Panc1 (cell line): ENCODE measurements at regions not wholly inside any gene's neighbourhood (a gene's known extent, or its start where the extent isn't known, plus 50 kb on each side); places are given as distances from the start of the nearest gene placed in this dataset.

ENCODE experiments used
- ATAC-seq: fragments of 200-7000 bp; cut with Tn5 transposase; 2 replicates; pipeline ENCODE4 v1.9.1; 2020; ENCODE audit warnings: mild to moderate bottlenecking, moderate library complexity
- BruUV-seq: library from RNA; stranded (reverse); fragments of 400-500 nt; replicated peaks from 2 replicates; lab custom pipeline; 2021; lab: Mats Ljungman, UMichigan
- CTCF ChIA-PET: fragments of 300-600 bp; sonication (Branson Sonifier 250); formaldehyde crosslinking; loops from one replicate; lab custom pipeline; 2022; ENCODE audit warnings: antibody characterized with exemption; lab: Charles Lee
- POLR2A ChIA-PET: fragments of 300-600 bp; sonication (Branson Sonifier 250); formaldehyde crosslinking; loops from one replicate; lab custom pipeline; 2022; ENCODE audit warnings: antibody characterized with exemption; lab: Charles Lee
- DNase-seq: peaks from one replicate; pipeline ENCODE4 v3.0.0-alpha.2; 2010; ENCODE audit warnings: low read depth, low spot score
- H3K27ac ChIP-seq: 2 replicates; pipeline ENCODE4 v1.5.1; 2011; ENCODE audit warnings: mild to moderate bottlenecking, low read length, inconsistent platforms
- H3K27me3 ChIP-seq: fragments of 200-500 bp; sonication (Bioruptor generic); 2 replicates; pipeline ENCODE4 v1.6.0; 2014; ENCODE audit warnings: low read length, inconsistent platforms; ENCODE audit not compliant: control insufficient read depth, insufficient read depth
- H3K36me3 ChIP-seq: fragments of 200-500 bp; sonication (Bioruptor generic); 2 replicates; pipeline ENCODE4 v1.5.1; 2014; ENCODE audit warnings: inconsistent platforms, mild to moderate bottlenecking, low read length, moderate library complexity; ENCODE audit not compliant: control insufficient read depth, insufficient read depth
- H3K4me1 ChIP-seq: 2 replicates; pipeline ENCODE4 v1.5.1; 2011; ENCODE audit warnings: inconsistent platforms, mild to moderate bottlenecking, low read length, moderate library complexity; ENCODE audit not compliant: control insufficient read depth, insufficient read depth
- H3K4me3 ChIP-seq, 2 experiments: 2 replicates each; pipeline ENCODE4 v1.5.1; 2011 to 2012; ENCODE audit warnings: low read depth in 2 of 2, low read length in 2 of 2, mild to moderate bottlenecking in 2 of 2, inconsistent platforms in 1 of 2, moderate library complexity in 1 of 2
- H3K9me3 ChIP-seq: fragments of 200-500 bp; sonication (Bioruptor generic); 2 replicates; pipeline ENCODE4 v1.5.1; 2014; ENCODE audit warnings: low read depth, mild to moderate bottlenecking, inconsistent platforms, low read length, moderate library complexity; ENCODE audit not compliant: control insufficient read depth, insufficient read depth
- CTCF ChIP-seq: fragments of 450-650 bp; IDR thresholded peaks from 2 replicates; pipeline ENCODE4 v1.5.1; 2017; ENCODE audit warnings: mild to moderate bottlenecking
- POLR2AphosphoS5 ChIP-seq: IDR thresholded peaks from 2 replicates; pipeline ENCODE4 v1.6.1; 2012; ENCODE audit warnings: mild to moderate bottlenecking, low read depth, low read length, moderate library complexity
- REST ChIP-seq, 2 experiments: IDR thresholded peaks; 2 replicates each; pipeline ENCODE4 v1.6.1; 2011 to 2012; ENCODE audit warnings: low read depth in 2 of 2, control low read depth in 1 of 2, low read length in 1 of 2, mild to moderate bottlenecking in 1 of 2, moderate library complexity in 1 of 2; ENCODE audit not compliant: insufficient read depth in 1 of 2
- SIN3A ChIP-seq: IDR thresholded peaks from 2 replicates; pipeline ENCODE4 v1.6.1; 2012; ENCODE audit warnings: low read depth, mild to moderate bottlenecking, low read length, moderate library complexity, borderline replicate concordance; ENCODE audit not compliant: insufficient read depth
- TCF7L2 ChIP-seq: IDR thresholded peaks from 2 replicates; pipeline ENCODE4 v1.6.1; 2011; ENCODE audit warnings: mild to moderate bottlenecking, low read depth, low read length, inconsistent platforms
- in situ Hi-C: cut with HindIII; loops from 2 replicates; pipeline ENCODE4 v1.10.0; 2016; ENCODE audit warnings: low sequenced_read_pairs, low pct_unique_long_range_greater_than_20kb
- intact Hi-C: fragments of 100-400 bp; cut with micrococcal nuclease; formaldehyde crosslinking; loops from one replicate; pipeline ENCODE4 v1.10.0; 2022; ENCODE audit not compliant: unreplicated experiment

DNA sequence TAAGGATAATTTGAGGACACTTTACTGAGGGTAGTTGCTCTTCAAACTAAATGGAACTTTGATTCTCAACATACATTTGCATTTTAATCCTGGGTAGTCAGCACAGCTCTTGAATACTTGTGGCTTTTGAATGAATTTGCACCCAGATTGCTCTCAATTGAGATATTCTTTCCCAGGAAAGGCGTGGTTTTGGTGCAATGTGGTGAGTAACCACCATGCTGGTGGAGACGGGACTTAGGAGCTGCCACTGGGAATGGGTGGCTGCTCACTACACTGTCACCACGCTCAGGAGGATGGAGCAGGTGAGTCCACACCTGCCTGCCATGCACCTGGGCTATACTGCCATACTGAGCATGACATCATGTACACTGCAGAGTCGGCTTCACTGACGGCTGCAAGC, 99.2 kb downstream of the IRX1 start:
- CTCF ChIA-PET, result no interaction called here
- Histone ChIP-seq H3K9me3 (no peaks in the 10 kb centered on the region), H3K4me3 (no peak overlapping the region), H3K4me1 (no peaks in the 10 kb centered on the region), H3K36me3 (no peaks in the 10 kb centered on the region), H3K27ac (no peak overlapping the region), H3K27me3 (no peaks in the 10 kb centered on the region)
- TF ChIP-seq TCF7L2 (no peak), POLR2AphosphoS5 (no peak), CTCF (no peak), REST (IDR thresholded peaks at IDR 0.05; ENCODE audit: insufficient read depth in 1 of 2, low read depth in 2 of 2, low read length in 1 of 2) (no peak), SIN3A (no peak)
- in situ Hi-C loops (no loop called here), intact Hi-C loops (no loop called here)
- ATAC-seq (no peak), DNase-seq (no peak)
- POLR2A ChIA-PET, result no interaction called here
- BruUV-seq, result no TSS peak

- Histone ChIP-seq H3K9me3 (no peaks in the 10 kb centered on the region), H3K4me3 (no peak overlapping the region), H3K27me3 (no peaks in the 10 kb centered on the region), H3K27ac (no peak overlapping the region), H3K4me1 (no peaks in the 10 kb centered on the region), H3K36me3 (no peaks in the 10 kb centered on the region)
- TF ChIP-seq CTCF (no peak), POLR2AphosphoS5 (no peak), SIN3A (no peak), TCF7L2 (no peak), REST (IDR thresholded peaks at IDR 0.05; ENCODE audit: insufficient read depth in 1 of 2, low read depth in 2 of 2, low read length in 1 of 2) (no peak)
- CTCF ChIA-PET, result no interaction called here
- no peak for ATAC-seq
- no peak for DNase-seq
- in situ Hi-C loops (no loop called here), intact Hi-C loops (no loop called here)
- POLR2A ChIA-PET, result no interaction called here
- no TSS peak for BruUV-seq
Observed at GRCh38 chr5:3695818-3696217, 100.2 kb downstream of the IRX1 start.
